HG02981 (cell line): ENCODE measurements at regions not wholly inside any gene's neighbourhood (a gene's known extent, or its start where the extent isn't known, plus 50 kb on each side); places are given as distances from the start of the nearest gene placed in this dataset.
A peak's percentile ranks its signal among the peaks of the same experiment; 100 is the strongest.

Experiments
- ATAC-seq: cut with Tn5 transposase; IDR thresholded peaks from one replicate; pipeline ENCODE4 v1.9.1; 2021; ENCODE audit warnings: mild to moderate bottlenecking, moderate library complexity; ENCODE audit not compliant: unreplicated experiment

- ATAC-seq = no peak
These were observed 92.7 kb downstream of the PCSK1 start for GRCh38 chr5:96340357-96340756.

- ATAC-seq = no peak
These were observed 93.2 kb downstream of the PCSK1 start for GRCh38 chr5:96339862-96340261.

- no peak for ATAC-seq
These were observed 94.2 kb downstream of the PCSK1 start for GRCh38 chr5:96338624-96339415.

- no peak for ATAC-seq
These were observed 95.0 kb downstream of the PCSK1 start for GRCh38 chr5:96338091-96338490.

- no peak for ATAC-seq
These were observed 95.8 kb downstream of the PCSK1 start for GRCh38 chr5:96337048-96337781.

- peak; percentile 72 for ATAC-seq
These were observed 96.6 kb downstream of the PCSK1 start for GRCh38 chr5:96336351-96336985.

- ATAC-seq = no peak
These were observed 97.2 kb downstream of the PCSK1 start for GRCh38 chr5:96335873-96336272.

- ATAC-seq = no peak
These were observed 99.7 kb downstream of the PCSK1 start for GRCh38 chr5:96333391-96333790.

GRCh38 chr5:96332535-96333366 is 100.3 kb downstream of the PCSK1 start:
- no peak for ATAC-seq

GRCh38 chr5:96331681-96332361 is 101.2 kb downstream of the PCSK1 start:
- ATAC-seq = no peak

- ATAC-seq = no peak
These were observed 101.8 kb downstream of the PCSK1 start for GRCh38 chr5:96331210-96331609.

GRCh38 chr5:96330530-96331140 is 102.4 kb downstream of the PCSK1 start:
- ATAC-seq = no peak

- no peak for ATAC-seq
These were observed 103.0 kb downstream of the PCSK1 start for GRCh38 chr5:96329886-96330529.

- ATAC-seq = no peak
These were observed 103.8 kb downstream of the PCSK1 start for GRCh38 chr5:96329289-96329688.

GRCh38 chr5:96327722-96328121 is 105.3 kb downstream of the PCSK1 start:
- no peak for ATAC-seq

GRCh38 chr5:96326902-96327301 is 106.1 kb downstream of the PCSK1 start:
- peak; percentile 62 for ATAC-seq

GRCh38 chr5:96324708-96325107 is 108.3 kb downstream of the PCSK1 start:
- no peak for ATAC-seq

GRCh38 chr5:96322865-96323264 is 110.2 kb downstream of the PCSK1 start:
- no peak for ATAC-seq

- ATAC-seq = no peak
These were observed 110.8 kb downstream of the PCSK1 start for GRCh38 chr5:96322217-96322616.
